Natural killer cell (primary cell): ENCODE measurements at regions not wholly inside any gene's neighbourhood (a gene's known extent, or its start where the extent isn't known, plus 50 kb on each side); places are given as distances from the start of the nearest gene placed in this dataset.

Experiments
- ATAC-seq, 3 donors: fragments of 150-1000 bp in 2 of 3; fragments of 200-7000 bp in 1 of 3; cut with Tn5 transposase; 1 replicate in 1 of 3; 2 replicates in 2 of 3; pipeline ENCODE4 v1.10.0; 2021; ENCODE audit warnings: mild to moderate bottlenecking in 2 of 3, moderate library complexity in 2 of 3
- DNase-seq, 2 donors: peaks; one replicate each; pipeline versions ENCODE4 v3.0.0 to v3.0.0-alpha.2; 2013 to 2021; ENCODE audit warnings: mixed read lengths in 1 of 2
- H3K27ac ChIP-seq: one replicate; pipeline ENCODE4 v1.5.1; 2013; ENCODE audit warnings: mild to moderate bottlenecking, low read length
- H3K27me3 ChIP-seq: one replicate; pipeline ENCODE4 v1.6.1; 2013; ENCODE audit warnings: low read length; ENCODE audit not compliant: control insufficient read depth, insufficient read depth
- H3K36me3 ChIP-seq: one replicate; pipeline ENCODE4 v1.6.1; 2013; ENCODE audit warnings: low read length; ENCODE audit not compliant: control insufficient read depth, insufficient read depth
- H3K4me1 ChIP-seq: one replicate; pipeline ENCODE4 v1.6.1; 2013; ENCODE audit warnings: low read length; ENCODE audit not compliant: control insufficient read depth, insufficient read depth
- H3K4me3 ChIP-seq: one replicate; pipeline ENCODE4 v1.5.1; 2013; ENCODE audit warnings: low read length
- H3K9me3 ChIP-seq: one replicate; pipeline ENCODE4 v1.6.1; 2013; ENCODE audit warnings: low read length; ENCODE audit not compliant: control insufficient read depth, insufficient read depth
- H3K27ac Mint-ChIP-seq, 2 donors: one replicate each; pipeline ENCODE4 v1.8.0; 2022; ENCODE audit warnings: mild to moderate bottlenecking in 2 of 2, mixed read lengths in 2 of 2, moderate library complexity in 1 of 2
- H3K27me3 Mint-ChIP-seq, 2 donors: one replicate each; pipeline ENCODE4 v1.8.0; 2022; ENCODE audit warnings: low read depth in 2 of 2, mixed read lengths in 2 of 2
- H3K36me3 Mint-ChIP-seq: one replicate; pipeline ENCODE4 v1.8.0; 2022; ENCODE audit warnings: mixed read lengths
- H3K4me1 Mint-ChIP-seq, 2 donors: one replicate each; pipeline ENCODE4 v1.8.0; 2022; ENCODE audit warnings: mixed read lengths in 2 of 2
- H3K4me3 Mint-ChIP-seq: one replicate; pipeline ENCODE4 v1.8.0; 2022; ENCODE audit warnings: mild to moderate bottlenecking, moderate library complexity, mixed read lengths
- H3K9me3 Mint-ChIP-seq, 2 donors: one replicate each; pipeline ENCODE4 v1.8.0; 2022; ENCODE audit warnings: mixed read lengths in 2 of 2
- WGBS: methylation state at CpG from one replicate; pipeline ENCODE4 v1.1.7; 2013; ENCODE audit warnings: missing lambda C conversion rate; ENCODE audit not compliant: insufficient coverage; 5-methylcytosine and 5-hydroxymethylcytosine counted together
- intact Hi-C: fragments of 100-400 bp; cut with micrococcal nuclease; formaldehyde crosslinking; loops from one replicate; pipeline ENCODE4 v1.14.2; 2022
- TF ChIP-seq, protein P1 (sequence below): fragments of 200-600 bp; IDR thresholded peaks from one replicate; pipeline ENCODE4 v1.8.0; 2022; ENCODE audit warnings: antibody characterized with exemption

GRCh38 chr2:238553159-238553558 is 126.4 kb downstream of the ASB1 start:
- no peaks in the 10 kb centered on the region for H3K4me1 Mint-ChIP-seq

GRCh38 chr2:238554468-238555315 is 128.0 kb downstream of the ASB1 start:
- no peak overlapping the region for H3K4me3 Mint-ChIP-seq
- DNase-seq (no peak), ATAC-seq (no peak)
- Histone ChIP-seq H3K27ac (no peak overlapping the region), H3K4me1 (no peaks in the 10 kb centered on the region), H3K27me3 (no peaks in the 10 kb centered on the region), H3K4me3 (no peak overlapping the region), H3K36me3 (no peaks in the 10 kb centered on the region), H3K9me3 (peaks cover 7% of the 10 kb centered on the region)
- H3K27ac Mint-ChIP-seq: no peak overlapping the region
- H3K27me3 Mint-ChIP-seq: peaks cover 7 to 8% of the 10 kb centered on the region in 2 donors
- H3K9me3 Mint-ChIP-seq: peaks cover 2 to 3% of the 10 kb centered on the region in 2 donors
- no peaks in the 10 kb centered on the region for H3K4me1 Mint-ChIP-seq
- 63% methylated on average over 25 of the region's 26 CpGs for WGBS
- no peaks in the 10 kb centered on the region for H3K36me3 Mint-ChIP-seq
- TF ChIP-seq, protein P1, sequence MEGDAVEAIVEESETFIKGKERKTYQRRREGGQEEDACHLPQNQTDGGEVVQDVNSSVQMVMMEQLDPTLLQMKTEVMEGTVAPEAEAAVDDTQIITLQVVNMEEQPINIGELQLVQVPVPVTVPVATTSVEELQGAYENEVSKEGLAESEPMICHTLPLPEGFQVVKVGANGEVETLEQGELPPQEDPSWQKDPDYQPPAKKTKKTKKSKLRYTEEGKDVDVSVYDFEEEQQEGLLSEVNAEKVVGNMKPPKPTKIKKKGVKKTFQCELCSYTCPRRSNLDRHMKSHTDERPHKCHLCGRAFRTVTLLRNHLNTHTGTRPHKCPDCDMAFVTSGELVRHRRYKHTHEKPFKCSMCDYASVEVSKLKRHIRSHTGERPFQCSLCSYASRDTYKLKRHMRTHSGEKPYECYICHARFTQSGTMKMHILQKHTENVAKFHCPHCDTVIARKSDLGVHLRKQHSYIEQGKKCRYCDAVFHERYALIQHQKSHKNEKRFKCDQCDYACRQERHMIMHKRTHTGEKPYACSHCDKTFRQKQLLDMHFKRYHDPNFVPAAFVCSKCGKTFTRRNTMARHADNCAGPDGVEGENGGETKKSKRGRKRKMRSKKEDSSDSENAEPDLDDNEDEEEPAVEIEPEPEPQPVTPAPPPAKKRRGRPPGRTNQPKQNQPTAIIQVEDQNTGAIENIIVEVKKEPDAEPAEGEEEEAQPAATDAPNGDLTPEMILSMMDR: no peak
- intact Hi-C loops: no loop called here

More at GRCh38 chr2:238553159-238553558, 126.4 kb downstream of the ASB1 start:
- no CpG with 5 or more reads among the region's 4 CpGs for WGBS
- Histone ChIP-seq H3K27me3 (no peaks in the 10 kb centered on the region), H3K27ac (no peak overlapping the region), H3K9me3 (peaks cover 7% of the 10 kb centered on the region), H3K4me3 (no peak overlapping the region), H3K36me3 (no peaks in the 10 kb centered on the region), H3K4me1 (no peaks in the 10 kb centered on the region)
- DNase-seq: no peak
- H3K9me3 Mint-ChIP-seq: peaks cover 2 to 3% of the 10 kb centered on the region in 2 donors
- H3K27ac Mint-ChIP-seq: no peak overlapping the region
- no peak overlapping the region for H3K4me3 Mint-ChIP-seq
- TF ChIP-seq, protein P1: no peak
- ATAC-seq: no peak
- no peaks in the 10 kb centered on the region for H3K36me3 Mint-ChIP-seq
- peaks cover 7 to 8% of the 10 kb centered on the region in 2 donors for H3K27me3 Mint-ChIP-seq
- intact Hi-C loops: no loop called here

DNA sequence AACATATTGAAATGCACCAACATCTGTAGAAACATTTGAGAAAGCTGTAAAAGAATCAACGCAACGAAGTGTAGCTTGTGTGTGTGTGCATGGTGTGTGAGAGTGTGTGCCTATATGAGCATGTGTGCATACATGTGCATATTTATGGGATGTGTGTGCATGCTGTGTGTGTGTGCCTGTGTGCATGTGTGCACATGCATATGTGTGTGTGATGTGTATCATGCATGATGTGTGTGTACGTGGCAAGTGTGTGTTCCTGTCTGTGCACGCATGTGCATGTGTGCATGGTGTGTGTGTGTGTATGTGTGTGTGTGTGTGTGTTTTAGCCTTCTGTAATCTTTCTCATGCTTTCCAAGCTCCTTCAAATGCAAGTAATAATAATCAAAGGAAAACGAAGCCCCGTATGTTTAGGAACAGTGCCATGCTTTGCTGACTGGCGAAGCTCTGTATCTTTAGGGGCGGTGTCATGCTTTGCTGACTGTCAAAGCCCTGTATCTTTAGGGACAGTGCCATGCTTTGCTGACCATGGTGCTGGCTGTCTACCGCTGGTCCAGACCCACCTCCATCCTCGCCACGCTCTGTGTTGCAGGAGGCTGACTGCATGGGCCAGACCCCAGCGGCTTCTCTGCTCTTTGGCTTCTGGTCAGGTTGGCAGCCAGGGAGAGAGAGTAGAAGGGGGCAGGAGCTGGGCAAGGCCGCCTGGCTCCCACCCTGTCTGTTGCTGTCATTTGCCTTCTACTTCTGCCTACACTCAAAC is 129.2 kb downstream of the ASB1 start:
- ATAC-seq (no peak), DNase-seq (no peak)
- no peak overlapping the region for H3K27ac ChIP-seq
- 93% methylated on average over 13 of the region's 13 CpGs for WGBS
- no peaks in the 10 kb centered on the region for H3K27me3 ChIP-seq
- no peaks in the 10 kb centered on the region for H3K36me3 Mint-ChIP-seq
- H3K4me3 Mint-ChIP-seq: no peak overlapping the region
- H3K4me1 ChIP-seq: no peaks in the 10 kb centered on the region
- no peak overlapping the region for H3K27ac Mint-ChIP-seq
- H3K9me3 ChIP-seq: peaks cover 2% of the 10 kb centered on the region
- intact Hi-C loops: no loop called here
- H3K9me3 Mint-ChIP-seq: peaks cover 2 to 3% of the 10 kb centered on the region in 2 donors
- no peaks in the 10 kb centered on the region for H3K4me1 Mint-ChIP-seq
- H3K27me3 Mint-ChIP-seq: peaks cover 8 to 10% of the 10 kb centered on the region in 2 donors
- TF ChIP-seq, protein P1: no peak
- no peaks in the 10 kb centered on the region for H3K36me3 ChIP-seq
- no peak overlapping the region for H3K4me3 ChIP-seq
